ENCODE measurements at regions not wholly inside any gene's neighbourhood (a gene's known extent, or its start where the extent isn't known, plus 50 kb on each side); places are given as distances from the start of the nearest gene placed in this dataset.

DNA sequence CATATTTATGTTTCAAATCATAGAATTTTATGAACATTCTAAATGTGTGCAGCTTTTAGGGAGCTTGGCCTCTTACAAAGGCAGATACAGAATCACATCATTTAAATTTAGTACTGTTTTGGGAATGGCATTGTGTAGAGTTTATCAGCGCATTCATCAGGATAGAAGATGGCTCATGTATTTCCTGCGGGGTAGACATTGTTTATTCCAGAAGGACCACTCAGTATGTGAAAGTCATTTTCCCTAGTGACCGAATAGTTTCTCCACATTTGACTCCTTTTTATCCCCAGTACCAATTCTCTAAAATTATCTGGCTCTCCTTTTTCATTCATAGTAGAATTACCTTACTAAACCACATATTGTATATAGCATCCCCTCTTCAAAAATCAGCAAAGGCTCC lies 981.9 kb upstream of the ADGRL4 start:
- no peak overlapping the region for H3K4me2 ChIP-seq (ENCODE audit: low read depth, low read length, poor library complexity, severe bottlenecking)
- H2AFZ ChIP-seq (ENCODE audit: low read depth, low read length, severe bottlenecking), result no peak overlapping the region
- H4K20me1 ChIP-seq (ENCODE audit: low read depth, low read length), result no peaks in the 10 kb centered on the region
- H3K27me3 ChIP-seq (ENCODE audit: low read length), result no peaks in the 10 kb centered on the region
- no peak overlapping the region for H3K27ac ChIP-seq (ENCODE audit: low read depth, low read length)
- no peaks in the 10 kb centered on the region for H3F3A ChIP-seq (ENCODE audit: insufficient read depth)
- no peak for TF ChIP-seq EZH2phosphoT487 (conservative IDR thresholded peaks at IDR 0.05; ENCODE audit: low read length)
- TF ChIP-seq, protein P1, sequence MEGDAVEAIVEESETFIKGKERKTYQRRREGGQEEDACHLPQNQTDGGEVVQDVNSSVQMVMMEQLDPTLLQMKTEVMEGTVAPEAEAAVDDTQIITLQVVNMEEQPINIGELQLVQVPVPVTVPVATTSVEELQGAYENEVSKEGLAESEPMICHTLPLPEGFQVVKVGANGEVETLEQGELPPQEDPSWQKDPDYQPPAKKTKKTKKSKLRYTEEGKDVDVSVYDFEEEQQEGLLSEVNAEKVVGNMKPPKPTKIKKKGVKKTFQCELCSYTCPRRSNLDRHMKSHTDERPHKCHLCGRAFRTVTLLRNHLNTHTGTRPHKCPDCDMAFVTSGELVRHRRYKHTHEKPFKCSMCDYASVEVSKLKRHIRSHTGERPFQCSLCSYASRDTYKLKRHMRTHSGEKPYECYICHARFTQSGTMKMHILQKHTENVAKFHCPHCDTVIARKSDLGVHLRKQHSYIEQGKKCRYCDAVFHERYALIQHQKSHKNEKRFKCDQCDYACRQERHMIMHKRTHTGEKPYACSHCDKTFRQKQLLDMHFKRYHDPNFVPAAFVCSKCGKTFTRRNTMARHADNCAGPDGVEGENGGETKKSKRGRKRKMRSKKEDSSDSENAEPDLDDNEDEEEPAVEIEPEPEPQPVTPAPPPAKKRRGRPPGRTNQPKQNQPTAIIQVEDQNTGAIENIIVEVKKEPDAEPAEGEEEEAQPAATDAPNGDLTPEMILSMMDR (IDR thresholded peaks at IDR 0.05; ENCODE audit: insufficient read depth, low read length, poor library complexity, severe bottlenecking), result no peak
- H3K9me3 ChIP-seq (ENCODE audit: insufficient read depth, low read length), result no peaks in the 10 kb centered on the region
- no peaks in the 10 kb centered on the region for H3K79me2 ChIP-seq (ENCODE audit: insufficient read depth, low read length)
- H3K4me3 ChIP-seq (ENCODE audit: insufficient read depth, low read length, poor library complexity, severe bottlenecking), result no peak overlapping the region
- no peak overlapping the region for H3K9ac ChIP-seq (ENCODE audit: low read length)
- H3K9me2 ChIP-seq (replicated peaks; ENCODE audit: insufficient read depth, low read length), result no peaks in the 10 kb centered on the region
- H3K36me3 ChIP-seq (ENCODE audit: low read length), result no peaks in the 10 kb centered on the region

DNA sequence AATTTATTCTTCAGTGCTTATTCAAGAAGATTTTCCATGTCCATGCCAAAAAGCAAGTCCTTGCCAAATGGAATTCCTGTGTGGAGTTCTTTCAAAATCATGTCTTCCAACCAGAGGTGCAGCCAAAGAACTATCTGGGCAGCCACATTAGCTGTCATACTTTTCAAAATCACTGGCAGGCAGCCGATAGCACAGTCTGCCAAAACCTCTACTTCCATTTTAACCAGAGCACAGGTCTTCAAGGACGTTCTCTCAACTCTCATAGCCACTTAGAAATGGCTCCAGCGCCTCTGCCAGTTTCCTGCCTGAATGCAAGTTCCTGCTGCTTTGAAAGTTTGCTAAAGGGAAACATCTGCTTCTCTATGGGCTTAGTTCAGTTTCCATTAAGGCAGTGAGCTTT lies 975.7 kb upstream of the ADGRL4 start:
- Histone ChIP-seq H3K4me3 (ENCODE audit: insufficient read depth, low read length, poor library complexity, severe bottlenecking) (no peak overlapping the region), H3K9me3 (ENCODE audit: insufficient read depth, low read length) (no peaks in the 10 kb centered on the region), H3K27me3 (ENCODE audit: low read length) (no peaks in the 10 kb centered on the region), H3K79me2 (ENCODE audit: insufficient read depth, low read length) (no peaks in the 10 kb centered on the region), H3K36me3 (ENCODE audit: low read length) (no peaks in the 10 kb centered on the region), H3F3A (ENCODE audit: insufficient read depth) (no peaks in the 10 kb centered on the region), H4K20me1 (ENCODE audit: low read depth, low read length) (no peaks in the 10 kb centered on the region), H3K9ac (ENCODE audit: low read length) (no peak overlapping the region), H3K9me2 (replicated peaks; ENCODE audit: insufficient read depth, low read length) (no peaks in the 10 kb centered on the region), H3K4me2 (ENCODE audit: low read depth, low read length, poor library complexity, severe bottlenecking) (no peak overlapping the region), H2AFZ (ENCODE audit: low read depth, low read length, severe bottlenecking) (peak overlapping the region; percentile 54), H3K27ac (ENCODE audit: low read depth, low read length) (no peak overlapping the region)
- no peak for TF ChIP-seq EZH2phosphoT487 (conservative IDR thresholded peaks at IDR 0.05; ENCODE audit: low read length)
- TF ChIP-seq, protein P1 (IDR thresholded peaks at IDR 0.05; ENCODE audit: insufficient read depth, low read length, poor library complexity, severe bottlenecking), result no peak

DNA sequence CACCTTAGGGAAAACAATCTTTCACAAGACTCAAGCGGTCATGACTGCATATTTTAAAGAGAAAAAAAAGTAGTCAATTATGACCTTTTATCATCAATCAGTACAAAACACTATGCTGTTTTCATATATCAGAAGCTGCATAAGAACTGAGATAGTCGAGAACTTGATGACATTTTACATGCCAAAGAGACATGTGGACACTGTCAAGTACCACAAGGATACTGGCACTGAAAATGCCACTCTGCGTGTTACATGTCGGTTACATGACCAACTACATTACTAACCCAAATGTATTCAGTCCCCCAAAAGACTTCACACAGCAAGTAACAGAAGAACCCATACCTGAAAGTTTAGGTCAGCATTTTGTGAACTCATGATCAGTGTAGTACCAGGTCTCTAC lies 975.0 kb upstream of the ADGRL4 start:
- H3K79me2 ChIP-seq (ENCODE audit: insufficient read depth, low read length), result no peaks in the 10 kb centered on the region
- H2AFZ ChIP-seq (ENCODE audit: low read depth, low read length, severe bottlenecking), result peak overlapping the region; percentile 32
- no peak overlapping the region for H3K27ac ChIP-seq (ENCODE audit: low read depth, low read length)
- H4K20me1 ChIP-seq (ENCODE audit: low read depth, low read length), result no peaks in the 10 kb centered on the region
- H3K4me2 ChIP-seq (ENCODE audit: low read depth, low read length, poor library complexity, severe bottlenecking), result no peak overlapping the region
- H3K4me3 ChIP-seq (ENCODE audit: insufficient read depth, low read length, poor library complexity, severe bottlenecking), result no peak overlapping the region
- no peak for TF ChIP-seq EZH2phosphoT487 (conservative IDR thresholded peaks at IDR 0.05; ENCODE audit: low read length)
- TF ChIP-seq, protein P1 (IDR thresholded peaks at IDR 0.05; ENCODE audit: insufficient read depth, low read length, poor library complexity, severe bottlenecking), result no peak
- no peak overlapping the region for H3K9ac ChIP-seq (ENCODE audit: low read length)
- no peaks in the 10 kb centered on the region for H3K27me3 ChIP-seq (ENCODE audit: low read length)
- no peaks in the 10 kb centered on the region for H3K9me2 ChIP-seq (replicated peaks; ENCODE audit: insufficient read depth, low read length)
- H3F3A ChIP-seq (ENCODE audit: insufficient read depth), result no peaks in the 10 kb centered on the region
- no peaks in the 10 kb centered on the region for H3K9me3 ChIP-seq (ENCODE audit: insufficient read depth, low read length)
- H3K36me3 ChIP-seq (ENCODE audit: low read length), result no peaks in the 10 kb centered on the region

Data from SU-DHL-6 (cell line).